PC-9 (cell line): ENCODE measurements at regions not wholly inside any gene's neighbourhood (a gene's known extent, or its start where the extent isn't known, plus 50 kb on each side); places are given as distances from the start of the nearest gene placed in this dataset.

Experiments
- CTCF ChIP-seq: fragments of 200-600 bp; sonication (generic); conservative IDR thresholded peaks from 2 replicates; pipeline ENCODE4 v1.6.1; 2017; ENCODE audit warnings: mixed run types, antibody characterized with exemption, mild to moderate bottlenecking, moderate library complexity
- EZH2 ChIP-seq: fragments of 200-600 bp; sonication (generic); IDR thresholded peaks from 2 replicates; pipeline ENCODE4 v1.8.0; 2017; ENCODE audit warnings: antibody characterized with exemption, low read depth

DNA sequence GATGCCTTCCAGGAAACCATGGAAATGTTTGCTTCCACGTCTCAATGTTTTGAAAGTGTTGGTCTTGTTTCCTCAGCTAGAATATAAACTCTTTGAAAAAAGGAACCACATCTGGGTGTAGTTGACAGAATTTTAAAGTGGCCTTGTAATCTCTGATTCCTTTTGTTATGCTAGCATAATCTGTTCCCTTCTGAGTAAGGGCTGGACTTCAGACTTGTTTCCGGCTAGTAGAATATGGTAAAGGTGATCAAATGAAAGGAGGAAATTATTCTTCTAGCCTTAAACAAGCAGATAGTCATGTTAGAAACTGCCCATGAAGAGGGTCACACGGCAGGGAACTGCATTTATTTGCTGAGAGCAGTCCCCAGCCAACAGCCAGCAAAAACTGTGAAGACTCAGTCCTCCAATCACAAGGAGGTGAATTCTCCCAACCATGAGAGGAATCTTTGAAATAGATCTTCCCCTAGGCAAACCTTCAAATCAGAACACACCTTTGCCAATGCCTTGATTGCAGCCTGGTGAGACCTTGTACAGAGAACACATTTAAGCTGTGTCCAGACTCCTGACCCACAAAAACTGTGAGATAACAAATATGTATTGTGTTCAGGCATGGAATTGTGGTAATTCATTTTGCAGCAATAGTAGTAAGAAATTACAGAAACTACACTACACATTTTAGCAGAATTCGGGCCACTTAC is 316.9 kb upstream of the SP8 start:
- TF ChIP-seq EZH2 (no peak), CTCF (no peak)
